HG03520 (cell line): ENCODE measurements at regions not wholly inside any gene's neighbourhood (a gene's known extent, or its start where the extent isn't known, plus 50 kb on each side); places are given as distances from the start of the nearest gene placed in this dataset.

ENCODE experiments used
- ATAC-seq: cut with Tn5 transposase; IDR thresholded peaks from one replicate; pipeline ENCODE4 v1.9.1; 2021; ENCODE audit warnings: mild to moderate bottlenecking, moderate library complexity; ENCODE audit not compliant: unreplicated experiment

- no peak for ATAC-seq
Measured at GRCh38 chr19:30621326-30621920, 249.2 kb downstream of the ZNF536 start.

- ATAC-seq = no peak
Measured at GRCh38 chr19:30620354-30620753, 248.2 kb downstream of the ZNF536 start.

DNA sequence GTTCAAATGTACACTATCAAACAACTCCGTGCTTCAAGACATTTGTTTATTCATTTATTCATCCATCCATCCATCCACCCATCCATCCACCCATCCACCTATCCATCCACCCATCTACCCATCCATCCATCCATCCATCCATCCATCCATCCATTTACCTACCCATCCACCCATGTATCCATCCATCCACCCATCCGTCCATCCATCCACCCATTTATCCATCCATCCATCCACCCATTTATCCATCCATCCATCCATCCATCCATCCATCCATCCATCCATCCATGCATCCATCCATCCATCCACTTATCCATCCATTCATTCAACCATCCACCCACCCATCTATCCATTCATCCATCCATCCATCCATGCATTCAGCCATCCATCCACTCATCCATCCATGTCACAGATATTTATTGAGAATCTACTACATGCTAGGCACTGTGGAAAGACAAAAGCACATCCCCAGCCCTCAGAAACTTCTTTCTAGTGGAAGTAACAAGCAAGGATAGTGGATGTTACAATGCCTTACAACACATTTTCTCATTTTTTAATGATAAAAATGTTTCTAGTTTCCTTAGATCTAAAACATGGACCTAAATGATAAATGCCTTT, 237.6 kb downstream of the ZNF536 start:
- ATAC-seq = no peak

DNA sequence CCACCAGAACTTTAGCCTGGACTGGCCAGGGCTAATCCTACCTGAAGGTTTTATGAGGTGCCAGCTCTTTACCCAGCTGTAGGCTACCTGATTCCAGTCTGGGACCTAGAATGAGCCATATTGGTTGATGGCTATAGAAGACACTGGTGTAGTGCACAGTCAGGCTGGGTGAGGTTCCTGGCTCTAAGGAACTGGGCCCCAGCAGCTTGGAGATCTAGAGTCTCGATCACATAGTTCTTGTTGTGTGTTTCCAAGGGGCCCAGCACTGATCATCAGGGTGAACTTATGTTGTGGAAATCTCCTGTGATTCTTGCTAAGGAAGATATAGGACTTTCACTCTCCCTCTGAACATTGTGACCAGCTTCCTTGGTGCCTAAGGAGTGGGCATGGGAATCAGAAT, 236.3 kb downstream of the ZNF536 start:
- no peak for ATAC-seq
